ENCODE measurements at regions not wholly inside any gene's neighbourhood (a gene's known extent, or its start where the extent isn't known, plus 50 kb on each side); places are given as distances from the start of the nearest gene placed in this dataset.
A peak's percentile ranks its signal among the peaks of the same experiment; 100 is the strongest.
"Not testable (repeated sequence)": the region's sequence is repeated elsewhere in the genome, so short reads cannot be mapped to it uniquely, and the experiment has no call there.

GRCh38 chr6:130494729-130495128 is 128.9 kb downstream of the TMEM200A start:
- DNase-seq (ENCODE audit: low spot score) = no peak

DNA sequence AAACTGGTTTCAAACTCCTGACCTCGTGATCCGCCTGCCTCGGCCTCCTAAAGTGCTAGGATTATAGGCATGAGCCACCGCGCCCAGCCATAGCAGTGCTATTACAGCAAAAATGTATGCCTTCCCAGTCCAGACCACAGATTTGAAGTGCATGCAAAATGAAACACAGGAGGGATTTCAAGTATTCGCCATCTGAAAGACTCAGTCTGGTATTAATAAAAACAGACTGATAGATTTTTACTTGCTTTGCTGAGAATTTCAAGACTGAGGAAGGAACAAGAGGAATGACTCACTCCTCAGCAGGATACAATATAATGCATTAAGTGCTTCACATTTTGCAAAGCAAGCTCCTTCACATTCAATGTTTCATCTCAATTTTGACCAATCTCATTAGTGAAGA is 134.9 kb downstream of the TMEM200A start:
- peak; percentile 83 for DNase-seq (ENCODE audit: low spot score)

DNA sequence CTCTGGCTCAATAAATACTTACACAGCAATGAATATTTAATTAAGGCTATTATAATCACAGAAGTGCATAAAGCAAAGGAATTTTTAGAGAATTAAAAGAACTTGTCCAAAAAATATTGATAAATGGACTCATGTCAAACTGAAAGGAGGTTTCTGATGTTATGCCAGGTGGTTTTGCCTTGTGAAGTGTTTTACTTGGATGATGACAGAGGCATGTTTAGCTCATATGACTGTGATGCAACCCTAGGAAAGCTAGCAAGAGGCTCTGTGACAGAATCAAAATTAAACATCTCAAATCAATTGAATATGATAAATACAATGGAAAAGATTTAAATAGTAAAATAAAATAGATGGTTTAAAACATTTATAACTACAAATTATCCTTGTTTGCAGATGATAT is 137.3 kb downstream of the TMEM200A start:
- DNase-seq (ENCODE audit: low spot score) = peak; percentile 34

DNA sequence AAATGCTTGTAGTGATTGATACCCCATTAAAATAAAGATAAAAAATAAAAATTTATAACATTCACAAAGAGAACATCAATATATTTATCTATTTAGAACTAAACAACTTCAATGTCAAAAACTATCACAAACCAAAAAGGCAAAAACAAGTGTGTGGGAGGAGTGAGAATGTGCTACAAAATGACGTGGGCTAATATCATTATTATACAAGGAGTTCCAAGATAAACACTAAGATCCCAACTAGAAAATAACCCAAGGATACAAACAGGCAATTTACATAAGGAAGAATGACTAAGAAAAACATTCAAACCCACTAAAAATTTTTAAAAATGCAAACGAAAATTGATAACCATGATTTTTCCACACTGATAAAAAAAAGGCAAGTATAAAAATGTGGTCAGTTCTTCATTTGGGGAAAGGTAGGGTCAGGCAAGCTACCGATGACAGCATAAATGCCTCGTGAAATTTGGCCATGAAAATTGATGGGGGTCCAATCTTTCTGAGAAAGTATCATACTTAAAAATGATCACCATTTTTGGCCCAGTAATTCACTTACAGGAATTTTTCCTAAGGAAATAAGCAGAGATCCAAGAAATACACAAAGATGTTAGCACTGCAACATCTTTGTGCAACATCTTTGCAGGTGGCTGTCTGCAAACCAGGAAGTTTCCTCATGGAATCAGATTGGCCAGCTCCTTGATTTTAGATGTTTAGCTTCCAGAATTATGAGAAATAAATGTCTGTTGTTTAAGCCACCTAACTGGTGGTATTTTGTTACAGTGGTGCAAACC is 140.2 kb downstream of the TMEM200A start:
- DNase-seq (ENCODE audit: low spot score) = no peak

DNA sequence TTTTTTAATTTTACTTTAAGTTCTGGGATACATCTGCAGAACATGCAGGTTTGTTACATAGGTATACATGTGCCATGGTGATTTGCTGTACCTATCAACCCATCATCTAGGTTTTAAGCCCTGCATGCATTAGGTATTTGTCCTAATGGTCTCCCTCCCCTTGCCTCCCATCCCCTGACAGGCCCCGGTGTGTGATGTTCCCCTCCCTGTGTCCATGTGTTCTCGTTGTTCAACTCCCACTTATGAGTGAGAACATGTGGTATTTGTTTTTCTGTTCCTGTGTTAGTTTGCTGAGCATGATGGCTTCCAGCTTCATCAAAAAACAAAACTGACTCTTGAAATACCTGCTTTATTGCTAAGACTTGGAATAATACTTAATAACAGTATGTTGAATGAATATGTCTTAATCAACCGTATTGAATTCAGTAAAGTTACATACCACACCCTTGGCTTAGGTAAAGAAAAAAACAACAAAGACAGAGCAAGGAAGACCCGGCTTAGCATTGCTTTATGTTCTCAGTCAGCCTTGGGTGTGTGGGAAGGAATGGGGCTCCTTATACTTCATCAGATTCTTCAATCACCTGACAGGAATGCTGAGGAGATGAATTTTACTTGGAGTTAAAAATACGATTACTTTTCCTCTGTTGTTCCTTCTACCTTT is 141.3 kb downstream of the TMEM200A start:
- not testable (repeated sequence) for DNase-seq (ENCODE audit: low spot score)

DNA sequence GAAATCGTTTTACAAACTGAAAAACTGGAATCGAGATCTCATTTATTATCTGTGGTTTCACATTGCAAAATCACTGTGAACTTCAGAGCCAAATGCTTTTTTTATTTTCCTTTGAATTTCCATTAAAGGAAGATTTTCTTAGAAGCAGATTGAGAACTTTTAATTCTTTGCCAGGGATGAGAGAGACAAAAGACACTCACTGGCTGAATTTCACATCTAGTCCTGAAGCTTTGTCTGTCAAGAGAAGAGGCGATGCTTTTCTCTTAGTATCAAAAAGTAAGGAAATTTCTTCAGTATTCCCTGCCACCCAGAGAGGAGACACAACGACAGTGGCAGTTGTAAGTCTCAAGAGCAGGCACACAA is 141.8 kb downstream of the TMEM200A start:
- DNase-seq (ENCODE audit: low spot score) = no peak

- peak; percentile 71 for DNase-seq (ENCODE audit: low spot score)
Observed at GRCh38 chr6:130513770-130514169, 148.0 kb downstream of the TMEM200A start.

DNA sequence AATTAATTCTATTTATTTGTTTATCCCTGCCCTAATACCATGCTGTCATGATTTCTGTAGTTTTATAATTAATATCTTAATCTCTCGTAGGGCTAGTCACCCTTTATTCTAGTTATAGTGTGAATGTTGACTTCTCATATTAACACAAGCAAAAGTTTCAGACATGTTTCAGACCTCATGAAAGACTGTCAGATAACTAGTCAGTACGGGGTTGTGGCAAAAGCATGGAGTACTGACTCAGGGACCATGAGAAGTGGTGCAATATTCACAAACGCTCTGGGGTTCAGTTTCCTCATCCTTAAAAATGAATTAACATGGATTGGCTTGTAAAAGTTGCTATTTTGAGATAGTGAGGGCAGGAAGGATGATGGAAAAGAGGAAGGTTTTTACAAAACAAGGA is 148.9 kb downstream of the TMEM200A start:
- no peak for DNase-seq (ENCODE audit: low spot score)

DNA sequence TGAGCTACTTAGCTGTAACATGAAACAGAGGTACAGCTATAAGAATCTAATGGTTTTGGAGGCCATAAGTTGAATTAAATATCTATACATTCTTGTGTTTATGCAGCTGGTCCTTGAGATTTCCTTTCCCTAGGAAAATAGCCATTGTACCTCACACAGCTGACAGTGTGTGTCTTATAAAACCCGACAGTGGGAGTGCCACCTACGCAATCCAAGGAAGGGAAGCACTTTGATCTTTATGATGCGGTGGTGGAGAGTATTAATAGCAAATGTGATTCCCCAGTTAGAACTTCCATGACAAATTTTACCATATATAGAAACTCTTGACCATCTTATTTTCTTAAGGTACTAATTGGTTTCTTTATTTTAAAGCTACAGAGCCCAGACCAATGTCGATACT is 149.5 kb downstream of the TMEM200A start:
- DNase-seq (ENCODE audit: low spot score) = no peak

DNA sequence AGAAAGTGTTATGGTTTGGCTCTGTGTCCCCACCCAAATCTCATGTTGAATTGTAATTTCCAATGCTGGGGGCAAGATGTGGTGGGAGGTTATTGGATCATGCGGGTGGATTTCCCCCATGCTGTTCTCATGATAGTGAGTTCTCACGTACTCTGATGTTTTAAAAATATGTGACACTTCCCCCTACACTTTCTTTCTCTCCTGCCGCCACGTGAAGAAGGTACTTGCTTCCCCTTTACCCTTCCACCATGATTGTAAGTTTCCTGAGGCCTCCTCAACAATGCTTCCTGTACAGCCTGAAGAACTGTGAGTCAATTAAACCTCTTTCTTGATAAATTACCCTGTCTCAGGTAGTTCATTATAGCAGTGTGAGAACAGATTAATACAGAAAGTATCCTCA is 150.8 kb downstream of the TMEM200A start:
- DNase-seq (ENCODE audit: low spot score) = no peak

DNA sequence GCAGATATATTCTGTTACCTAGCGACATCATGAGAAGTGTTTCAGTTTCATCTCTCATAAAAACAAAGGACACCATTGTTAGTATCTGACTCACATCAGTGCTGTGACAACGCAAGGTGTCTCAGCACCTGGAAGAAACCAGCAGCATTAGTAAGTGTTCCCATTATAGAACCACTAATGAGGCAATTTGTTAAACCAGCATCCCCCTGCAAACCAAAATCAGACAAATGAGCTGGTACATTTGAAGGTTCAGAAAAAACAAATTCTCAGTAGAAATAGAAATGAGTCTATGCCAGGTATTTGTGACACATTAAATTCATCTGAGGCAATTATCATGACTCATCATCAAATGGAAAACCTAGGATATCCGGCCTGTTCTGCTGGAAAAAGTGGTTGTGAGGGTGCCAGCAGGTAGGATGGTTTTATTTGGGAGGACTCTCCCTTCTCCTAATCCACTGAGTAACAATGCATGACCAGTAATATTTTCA is 151.7 kb downstream of the TMEM200A start:
- DNase-seq (ENCODE audit: low spot score) = no peak

DNA sequence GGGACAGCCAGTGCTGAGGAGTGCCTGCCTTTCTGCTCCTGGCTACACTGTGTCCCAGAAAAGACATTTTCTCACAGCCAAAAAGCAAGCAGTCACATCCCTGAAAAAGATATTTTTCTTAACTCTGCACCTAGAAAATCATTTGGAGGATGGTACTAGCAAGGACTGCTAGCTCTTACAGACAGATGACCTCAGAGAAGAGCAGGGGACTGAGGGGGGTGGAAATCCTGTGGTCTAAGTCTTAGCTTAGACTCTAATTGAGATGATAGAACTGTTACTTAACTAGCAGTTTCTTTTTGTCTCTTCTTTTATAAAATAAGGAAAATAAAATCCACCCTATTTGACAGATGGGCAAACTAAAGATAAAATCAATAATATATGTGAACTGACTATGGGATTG is 152.8 kb downstream of the TMEM200A start:
- no peak for DNase-seq (ENCODE audit: low spot score)

DNA sequence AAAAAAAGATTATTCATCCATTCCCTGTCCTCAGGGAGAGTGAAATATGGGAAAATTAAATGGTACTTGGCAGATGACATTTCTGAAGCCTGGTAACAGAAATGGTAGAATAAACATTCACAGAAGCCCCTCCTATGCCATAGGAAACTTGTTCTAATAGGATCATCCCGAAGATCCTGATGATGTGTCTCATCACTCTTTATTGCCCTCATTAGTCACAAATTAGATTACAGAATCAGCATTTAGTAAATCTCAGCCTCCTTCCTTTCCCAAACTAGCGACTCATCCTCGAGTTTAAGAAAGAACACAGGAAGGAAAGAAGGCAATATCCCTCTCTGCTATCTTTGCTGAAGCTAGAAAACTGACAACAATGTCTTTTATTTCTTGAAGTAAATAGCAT is 154.4 kb downstream of the TMEM200A start:
- DNase-seq (ENCODE audit: low spot score) = peak; percentile 31

DNA sequence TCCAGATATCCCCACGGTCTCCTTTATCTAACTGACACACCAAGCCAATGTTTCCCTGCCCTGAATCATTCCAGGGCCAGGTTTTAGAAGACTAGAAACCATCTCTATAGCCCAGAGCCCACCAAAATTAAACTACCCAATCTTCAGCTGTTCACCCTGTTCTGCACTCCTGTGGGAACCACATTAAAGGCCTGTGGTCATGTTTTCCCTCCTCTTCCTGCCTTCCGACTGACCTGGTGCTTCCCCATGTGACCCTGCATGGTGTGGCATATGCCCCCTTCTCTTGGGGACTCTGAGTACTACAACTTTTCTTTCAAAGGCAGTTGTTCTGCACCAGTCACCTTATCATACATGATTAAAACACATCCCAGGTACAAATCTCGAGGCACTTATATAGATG is 155.0 kb downstream of the TMEM200A start:
- no peak for DNase-seq (ENCODE audit: low spot score)

GRCh38 chr6:130524552-130524951 is 158.7 kb downstream of the TMEM200A start:
- DNase-seq (ENCODE audit: low spot score) = no peak

DNA sequence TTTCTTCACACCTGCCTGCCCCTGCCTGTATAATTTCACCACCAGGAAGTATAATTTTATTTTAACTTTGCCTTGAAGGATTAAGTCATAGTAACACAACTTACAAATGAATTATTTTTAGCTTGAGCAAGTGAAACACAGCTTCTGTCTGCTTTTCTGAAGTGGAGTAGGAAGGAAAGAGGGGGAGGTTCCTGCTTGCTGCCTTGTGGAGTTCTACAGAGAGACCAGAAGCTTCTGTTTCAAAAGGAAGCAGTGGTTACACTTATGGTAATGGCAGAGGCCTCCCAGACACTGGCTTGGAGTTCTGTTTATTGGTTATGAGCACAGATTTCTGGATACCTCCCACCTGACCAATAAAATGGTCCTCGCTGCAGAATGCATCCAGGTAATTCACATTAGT is 159.6 kb downstream of the TMEM200A start:
- DNase-seq (ENCODE audit: low spot score) = no peak

- no peak for DNase-seq (ENCODE audit: low spot score)
Observed at GRCh38 chr6:130526466-130526865, 160.6 kb downstream of the TMEM200A start.

DNA sequence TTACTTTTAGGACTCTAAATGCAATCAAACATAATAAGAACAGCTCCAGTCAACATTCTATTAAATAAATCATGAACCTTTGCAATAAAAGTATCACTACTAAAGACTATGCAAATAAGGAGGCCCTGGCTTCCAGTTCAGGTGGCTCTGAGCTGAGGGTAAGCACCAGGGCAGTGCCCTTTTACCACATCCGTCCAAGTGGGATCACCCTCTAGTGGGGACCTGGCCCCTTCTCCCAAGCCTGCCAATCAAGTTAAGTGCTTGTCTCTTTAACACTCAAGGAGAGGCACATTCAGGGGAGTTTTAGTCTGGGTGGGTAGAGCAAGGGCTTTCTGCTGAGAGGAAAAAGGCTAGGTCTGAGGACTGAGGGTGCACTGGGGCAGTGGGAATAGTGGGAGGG is 161.4 kb downstream of the TMEM200A start:
- DNase-seq (ENCODE audit: low spot score) = no peak

DNA sequence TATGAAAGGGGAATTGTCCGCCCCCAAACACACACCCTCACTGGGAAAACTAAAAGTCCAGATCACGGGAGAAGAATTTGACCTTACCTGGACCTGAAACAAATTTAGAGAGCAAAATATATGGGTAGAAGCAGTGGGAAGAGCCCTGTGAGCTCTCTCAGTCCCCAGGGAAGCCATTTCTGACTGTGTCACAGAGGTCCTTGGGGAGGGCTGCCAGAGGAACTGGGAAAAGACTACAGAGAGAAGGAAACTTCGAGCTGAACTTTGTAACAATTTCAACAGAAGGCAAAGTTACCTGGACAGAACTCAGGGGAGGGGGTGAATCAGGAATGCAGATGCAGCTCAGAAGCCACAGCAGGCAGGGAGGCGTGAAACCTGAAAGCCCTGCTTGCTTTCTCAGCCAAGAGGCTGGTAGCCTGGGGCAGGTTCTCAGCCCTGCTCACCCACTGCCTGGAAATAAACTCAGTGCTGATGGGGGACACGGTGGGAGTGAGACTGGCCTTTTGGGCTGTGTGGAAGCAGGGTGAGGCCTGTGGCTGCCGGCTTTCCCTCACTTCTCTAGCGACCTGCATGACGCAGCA is 163.8 kb downstream of the TMEM200A start:
- DNase-seq (ENCODE audit: low spot score) = no peak

DNA sequence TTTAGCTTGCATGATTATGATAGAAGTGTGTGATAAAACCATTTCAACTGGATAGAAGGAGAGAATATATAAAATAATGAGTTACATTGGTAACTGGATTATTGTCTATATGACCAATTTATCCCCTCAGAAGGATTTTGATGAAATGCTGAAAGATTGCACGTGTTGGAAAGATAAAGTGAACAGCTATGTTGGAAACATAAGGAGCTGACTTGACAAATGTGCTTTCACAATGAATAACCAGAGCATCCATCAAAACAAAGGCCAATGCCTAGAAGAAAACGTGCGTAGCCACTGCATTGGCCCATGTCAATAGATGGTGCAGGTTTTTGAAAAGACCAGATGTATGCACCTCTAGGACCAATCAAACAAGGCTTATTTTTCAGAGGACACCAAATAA is 168.8 kb downstream of the TMEM200A start:
- no peak for DNase-seq (ENCODE audit: low spot score)

DNA sequence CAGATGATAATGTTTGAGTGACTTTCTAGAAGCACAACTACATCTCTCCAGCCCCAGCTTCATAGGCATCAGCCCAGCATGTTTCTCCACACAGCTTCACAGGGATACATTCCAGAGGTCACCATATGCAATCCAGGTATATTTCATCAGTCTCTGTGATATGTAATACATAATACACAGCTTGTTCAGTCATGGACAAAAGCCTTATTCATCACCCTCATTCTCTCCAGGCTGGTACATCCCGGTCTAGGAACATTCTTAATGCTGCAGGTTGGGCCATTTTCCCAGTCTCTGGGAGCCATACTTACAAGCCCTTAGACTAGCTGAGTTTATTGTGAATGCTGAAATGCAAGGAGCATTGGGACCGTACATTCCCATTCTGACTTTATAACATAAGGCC is 169.4 kb downstream of the TMEM200A start:
- DNase-seq (ENCODE audit: low spot score) = no peak

- DNase-seq (ENCODE audit: low spot score) = no peak
Observed at GRCh38 chr6:130537447-130537846, 171.6 kb downstream of the TMEM200A start.

GRCh38 chr6:130547723-130548122 is 181.9 kb downstream of the TMEM200A start:
- no peak for DNase-seq (ENCODE audit: low spot score)

Measured in AG08395 (cell line).